HG03103 (cell line): ENCODE measurements at regions not wholly inside any gene's neighbourhood (a gene's known extent, or its start where the extent isn't known, plus 50 kb on each side); places are given as distances from the start of the nearest gene placed in this dataset.
"Not testable (repeated sequence)": the region's sequence is repeated elsewhere in the genome, so short reads cannot be mapped to it uniquely, and the experiment has no call there.

Source experiments
- ATAC-seq: cut with Tn5 transposase; IDR thresholded peaks from one replicate; pipeline ENCODE4 v1.9.1; 2021; ENCODE audit warnings: low read depth; ENCODE audit not compliant: unreplicated experiment

DNA sequence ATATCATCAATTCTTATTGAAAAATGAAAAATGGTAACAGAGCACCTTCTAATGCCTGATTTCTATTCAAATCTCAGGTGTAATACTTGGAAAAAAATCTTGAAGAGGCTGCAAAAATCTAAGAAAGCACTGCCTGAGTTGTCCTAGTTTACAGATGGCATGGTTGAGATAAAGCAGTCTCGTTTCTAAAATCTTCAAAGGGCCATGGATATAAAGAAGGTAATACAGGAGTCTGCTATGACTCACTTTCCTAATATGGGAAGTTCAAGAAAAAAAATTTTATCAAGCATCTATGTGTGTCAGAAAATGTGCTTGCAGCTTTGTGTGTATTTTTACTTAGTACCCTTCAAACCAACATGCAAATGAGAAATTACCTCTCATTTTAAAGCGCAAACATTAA, 163.3 kb downstream of the DMAC1 start:
- ATAC-seq = no peak

DNA sequence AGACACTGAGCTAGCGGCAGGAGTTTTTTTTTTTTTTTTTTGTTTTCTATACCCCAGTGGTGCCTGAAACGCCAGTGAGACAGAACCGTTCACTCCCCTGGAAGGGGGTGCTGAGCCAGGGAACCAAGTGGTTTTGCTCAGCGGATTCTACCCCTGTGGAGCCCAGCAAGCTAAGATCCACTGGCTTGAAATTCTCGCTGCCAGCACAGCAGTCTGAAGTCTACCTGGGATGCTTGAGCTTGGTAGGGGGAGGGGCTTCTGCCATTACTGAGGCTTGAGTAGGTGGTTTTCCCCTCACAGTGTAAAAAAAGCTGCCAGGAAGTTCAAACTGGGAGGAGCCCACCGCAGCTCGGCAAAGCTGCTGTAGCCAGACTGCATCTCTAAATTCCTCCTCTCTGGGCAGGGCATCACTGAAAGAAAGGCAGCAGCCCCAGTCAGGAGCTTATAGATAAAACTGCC, 173.0 kb downstream of the DMAC1 start:
- not testable (repeated sequence) for ATAC-seq

- no peak for ATAC-seq
Measured at GRCh38 chr9:7622481-7622880, 177.1 kb downstream of the DMAC1 start.

DNA sequence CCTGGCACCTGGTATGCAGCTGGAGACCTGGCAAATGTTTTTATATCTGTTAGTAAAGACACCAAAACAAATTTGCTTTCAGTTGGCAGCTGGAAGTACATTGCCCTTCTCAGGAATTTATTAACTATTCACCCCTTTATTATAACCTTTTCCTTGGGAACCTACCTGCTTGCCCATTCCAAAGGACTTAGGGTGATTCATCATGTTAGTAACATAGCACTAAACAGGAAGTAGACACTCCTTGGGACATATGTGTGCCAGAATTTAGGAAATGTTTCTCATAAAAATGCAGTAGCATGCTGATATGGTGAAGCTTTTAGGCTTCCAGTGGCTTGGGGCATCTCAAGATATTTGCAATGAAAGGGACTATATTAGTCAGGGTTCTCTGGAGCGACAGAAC, 184.2 kb downstream of the DMAC1 start:
- no peak for ATAC-seq

DNA sequence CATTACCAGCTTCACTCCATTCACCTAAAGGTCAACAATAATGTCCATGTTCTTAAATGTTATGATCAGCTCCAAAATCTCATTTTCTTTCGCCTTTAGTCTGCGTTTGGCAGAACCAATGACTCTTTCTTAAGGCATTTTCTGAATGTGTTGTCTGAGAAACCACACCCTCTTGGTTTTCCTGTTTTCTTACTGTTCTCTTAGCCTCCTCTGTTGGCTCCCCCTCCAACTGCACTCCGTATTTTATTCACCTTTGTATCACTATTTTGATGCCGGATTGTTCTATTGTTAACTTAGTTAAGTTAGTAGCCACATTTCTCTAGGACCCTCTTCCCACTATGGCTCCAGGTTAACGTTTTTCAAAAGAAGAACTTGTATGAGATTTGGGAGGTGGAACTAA, 185.6 kb downstream of the DMAC1 start:
- ATAC-seq = no peak

DNA sequence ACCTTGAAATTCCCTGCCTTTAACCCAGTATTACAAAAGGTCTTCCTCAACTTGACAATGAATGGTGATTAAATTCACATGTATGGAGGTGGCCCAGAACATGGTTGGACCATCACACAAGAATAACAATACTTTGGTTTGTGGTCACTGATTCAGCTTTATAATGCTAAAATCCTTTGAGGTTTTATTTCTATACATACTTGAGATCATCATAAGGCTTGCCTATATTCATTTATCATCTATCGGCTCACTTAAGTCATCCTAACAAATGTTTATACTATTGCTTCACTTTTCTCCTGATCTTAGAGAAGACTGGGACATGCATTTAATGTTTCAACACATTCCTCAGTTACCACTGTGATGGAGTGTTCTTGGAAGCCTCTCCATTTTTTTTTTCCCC, 191.3 kb downstream of the DMAC1 start:
- no peak for ATAC-seq

GRCh38 chr9:7607421-7607820, 192.2 kb downstream of the DMAC1 start:
- ATAC-seq = no peak

DNA sequence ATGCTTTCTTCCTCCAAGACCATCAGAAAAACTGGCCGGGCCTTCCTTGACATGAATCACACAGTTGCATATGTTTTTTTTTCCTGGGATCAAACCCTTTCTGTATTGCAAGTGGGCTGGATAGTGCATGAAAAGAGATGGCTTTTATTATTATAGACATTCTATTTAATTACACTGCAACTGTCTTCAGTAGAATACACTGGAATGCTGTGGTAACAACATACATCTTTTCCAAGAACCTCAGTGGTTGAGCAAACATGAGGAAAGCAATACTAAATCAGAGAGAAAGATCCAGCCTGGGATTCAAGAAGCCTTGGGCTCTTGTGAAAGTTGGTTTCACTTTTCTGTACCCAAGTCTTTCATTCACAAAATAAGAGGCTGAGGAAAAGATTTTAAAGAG, 193.0 kb downstream of the DMAC1 start:
- no peak for ATAC-seq

- no peak for ATAC-seq
Measured at GRCh38 chr9:7601739-7602138, 197.8 kb downstream of the DMAC1 start.

- no peak for ATAC-seq
Measured at GRCh38 chr9:7597716-7598115, 201.9 kb downstream of the DMAC1 start.

DNA sequence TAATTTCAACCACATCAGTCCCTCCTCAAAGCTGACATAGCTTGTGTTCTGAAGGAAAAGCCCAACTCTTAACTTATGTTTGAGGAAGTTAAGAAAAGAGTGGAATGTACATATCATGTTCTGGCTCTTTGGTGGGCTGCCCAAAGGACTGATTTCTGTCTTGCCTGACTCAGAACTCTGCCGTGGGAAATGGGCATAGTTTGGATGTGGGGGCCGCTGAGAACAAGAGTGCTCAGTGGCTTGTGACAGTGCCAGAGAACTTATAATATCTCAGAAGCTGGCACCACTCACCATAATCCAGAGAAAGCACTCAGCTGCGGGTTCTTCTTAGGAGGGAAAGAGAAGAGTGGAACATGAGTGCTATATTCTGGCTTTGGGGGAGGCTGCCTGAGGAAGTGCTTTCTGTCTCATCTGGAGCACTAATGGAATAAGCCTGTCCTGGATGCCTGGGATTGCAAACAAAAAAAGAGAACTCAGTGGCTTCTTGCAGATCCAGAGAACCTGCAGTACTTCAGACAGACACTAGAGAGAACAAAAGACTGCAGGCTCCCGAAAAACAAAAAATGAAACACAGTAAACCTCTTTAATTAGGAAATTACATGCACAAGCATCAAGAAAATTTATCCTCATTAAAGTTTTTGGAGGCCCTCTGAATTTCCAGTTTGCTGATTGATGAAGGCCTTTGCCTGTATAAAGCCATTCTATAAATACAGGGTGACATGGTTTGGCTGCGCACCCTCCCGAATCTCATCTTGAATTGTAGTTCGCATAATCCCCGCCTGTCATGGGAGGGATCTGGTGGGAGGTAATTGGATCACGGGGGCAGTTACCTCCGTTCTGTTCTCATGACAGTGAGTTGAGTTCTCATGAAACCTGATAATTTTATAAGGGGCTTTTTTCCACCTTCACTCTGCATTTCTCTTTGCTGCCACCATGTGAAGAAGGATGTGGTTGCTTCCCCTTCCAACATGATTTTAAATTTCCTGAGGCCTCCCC, 207.0 kb downstream of the DMAC1 start:
- ATAC-seq = no peak

GRCh38 chr9:7591501-7591900, 208.1 kb downstream of the DMAC1 start:
- ATAC-seq = no peak

- ATAC-seq = no peak
Measured at GRCh38 chr9:7580568-7580967, 219.0 kb downstream of the DMAC1 start.

DNA sequence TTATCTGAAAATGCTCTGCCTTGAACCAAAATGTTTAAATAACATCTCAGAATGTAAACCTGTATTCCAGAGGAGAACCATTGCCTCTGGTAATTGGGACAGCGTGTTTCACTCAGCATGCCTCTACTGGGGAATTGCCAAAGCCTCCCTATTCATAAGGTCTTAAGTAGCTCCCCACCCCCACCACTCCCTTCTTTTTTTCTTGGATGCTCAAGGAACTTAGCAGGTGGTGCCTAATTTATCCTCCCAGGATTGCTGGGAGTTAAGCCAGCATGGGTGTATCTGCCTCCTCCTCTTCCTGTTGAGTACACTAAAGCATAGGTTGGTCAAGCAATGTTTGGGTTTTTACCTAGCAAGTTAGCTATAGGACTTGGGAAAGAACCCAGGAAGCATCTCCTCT, 220.2 kb downstream of the DMAC1 start:
- no peak for ATAC-seq

GRCh38 chr9:7578951-7579350, 220.6 kb downstream of the DMAC1 start:
- no peak for ATAC-seq

GRCh38 chr9:7570107-7570720, 229.4 kb downstream of the DMAC1 start:
- ATAC-seq = peak; percentile 90

GRCh38 chr9:7567687-7568086, 231.9 kb downstream of the DMAC1 start:
- ATAC-seq = no peak

DNA sequence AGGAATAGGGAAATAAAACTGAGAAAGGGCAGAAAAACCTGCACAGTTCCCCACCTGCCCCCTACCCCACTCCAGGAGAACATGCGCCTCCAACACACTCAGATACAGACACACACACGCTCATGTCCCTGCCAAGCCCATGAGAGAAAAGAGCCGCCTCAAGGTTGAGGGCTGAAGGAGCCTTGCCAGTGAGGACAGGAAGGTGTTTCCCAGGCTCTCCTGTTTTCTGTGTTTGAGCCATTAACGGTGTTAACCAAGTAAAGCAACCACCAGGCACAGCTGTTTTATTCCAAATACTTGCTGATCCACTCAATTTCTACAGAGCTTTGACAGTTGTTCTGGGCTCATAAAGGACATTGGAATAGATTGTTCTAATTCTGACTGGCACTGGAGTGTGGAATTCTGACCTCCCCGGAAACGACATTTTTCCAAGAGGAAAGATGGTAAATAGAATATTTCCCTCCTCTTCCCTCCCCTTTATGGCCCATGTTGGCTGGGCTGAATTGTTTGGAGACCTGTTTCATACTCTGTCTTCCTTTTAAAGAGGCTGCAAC, 238.0 kb downstream of the DMAC1 start:
- no peak for ATAC-seq

DNA sequence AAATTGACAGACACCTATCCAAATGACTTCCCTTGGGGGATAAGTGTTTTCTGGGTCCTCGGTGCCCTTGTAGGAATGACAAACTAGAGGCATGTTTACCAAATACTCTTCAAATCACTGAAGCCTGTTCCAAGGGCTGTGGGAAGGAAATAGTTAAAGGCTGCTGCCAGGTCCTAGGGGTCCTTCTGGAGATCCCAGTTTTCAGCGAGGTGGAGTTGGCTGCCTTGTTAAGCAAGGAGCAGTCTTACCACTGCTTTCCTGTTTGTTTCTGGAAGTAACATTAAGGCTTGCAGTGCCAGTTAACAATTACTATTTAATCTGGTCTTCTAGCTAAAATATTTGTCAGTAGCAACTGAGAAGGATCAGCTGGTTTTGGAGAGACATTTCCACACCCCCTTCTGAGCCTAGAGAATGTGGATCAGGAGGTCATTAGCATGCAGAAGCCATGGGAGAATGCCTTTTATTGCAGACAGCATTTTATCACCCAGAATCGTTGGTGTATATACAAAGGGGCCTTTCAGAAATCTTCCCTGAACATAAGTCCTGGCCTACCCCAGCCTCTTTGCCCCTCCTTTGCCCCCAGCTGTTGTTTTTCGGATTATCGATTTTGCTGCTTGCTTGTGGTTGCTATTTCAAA, 238.8 kb downstream of the DMAC1 start:
- ATAC-seq = no peak

GRCh38 chr9:7554699-7555098, 244.9 kb downstream of the DMAC1 start:
- no peak for ATAC-seq

DNA sequence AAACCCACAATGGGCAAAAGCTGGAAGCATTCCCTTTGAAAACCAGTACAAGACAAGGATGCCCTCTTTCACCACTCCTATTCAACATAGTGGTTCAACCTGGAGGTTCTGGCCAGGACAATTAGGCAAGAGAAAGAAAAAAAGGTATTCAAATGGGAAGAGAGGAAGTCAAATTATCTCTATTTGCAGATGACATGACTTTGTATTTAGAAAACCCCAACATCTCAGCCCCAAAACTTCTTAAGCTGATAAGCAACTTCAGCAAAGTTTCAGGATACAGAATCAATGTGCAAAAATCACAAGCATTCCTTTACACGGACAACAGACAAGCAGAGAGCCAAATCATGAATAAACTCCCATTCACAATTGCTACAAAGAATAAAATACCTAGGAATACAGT, 246.9 kb downstream of the DMAC1 start:
- ATAC-seq = not testable (repeated sequence)
